ENCODE measurements at regions not wholly inside any gene's neighbourhood (a gene's known extent, or its start where the extent isn't known, plus 50 kb on each side); places are given as distances from the start of the nearest gene placed in this dataset.

DNA sequence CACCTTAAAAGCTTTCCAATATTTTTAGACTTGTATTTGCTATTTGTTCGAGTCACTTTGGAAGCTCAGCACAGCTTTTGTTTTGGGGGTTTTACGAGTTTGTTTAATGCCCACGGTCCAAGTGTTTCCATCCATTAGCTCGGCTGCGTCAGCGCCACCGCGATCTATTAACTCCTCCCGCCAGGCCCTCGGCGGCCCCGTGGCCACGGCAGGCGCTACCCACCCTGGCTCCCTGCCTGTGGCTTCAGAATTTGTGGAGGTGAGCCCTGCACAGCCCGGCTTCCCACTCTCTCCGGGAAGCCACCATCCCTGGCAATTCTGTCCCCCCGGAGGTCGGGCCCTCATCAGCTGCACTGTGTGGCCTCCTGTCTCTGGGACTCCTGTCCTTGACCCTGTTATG is 648.5 kb downstream of the BRD1 start:
- TF ChIP-seq, protein P1, sequence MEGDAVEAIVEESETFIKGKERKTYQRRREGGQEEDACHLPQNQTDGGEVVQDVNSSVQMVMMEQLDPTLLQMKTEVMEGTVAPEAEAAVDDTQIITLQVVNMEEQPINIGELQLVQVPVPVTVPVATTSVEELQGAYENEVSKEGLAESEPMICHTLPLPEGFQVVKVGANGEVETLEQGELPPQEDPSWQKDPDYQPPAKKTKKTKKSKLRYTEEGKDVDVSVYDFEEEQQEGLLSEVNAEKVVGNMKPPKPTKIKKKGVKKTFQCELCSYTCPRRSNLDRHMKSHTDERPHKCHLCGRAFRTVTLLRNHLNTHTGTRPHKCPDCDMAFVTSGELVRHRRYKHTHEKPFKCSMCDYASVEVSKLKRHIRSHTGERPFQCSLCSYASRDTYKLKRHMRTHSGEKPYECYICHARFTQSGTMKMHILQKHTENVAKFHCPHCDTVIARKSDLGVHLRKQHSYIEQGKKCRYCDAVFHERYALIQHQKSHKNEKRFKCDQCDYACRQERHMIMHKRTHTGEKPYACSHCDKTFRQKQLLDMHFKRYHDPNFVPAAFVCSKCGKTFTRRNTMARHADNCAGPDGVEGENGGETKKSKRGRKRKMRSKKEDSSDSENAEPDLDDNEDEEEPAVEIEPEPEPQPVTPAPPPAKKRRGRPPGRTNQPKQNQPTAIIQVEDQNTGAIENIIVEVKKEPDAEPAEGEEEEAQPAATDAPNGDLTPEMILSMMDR (conservative IDR thresholded peaks at IDR 0.05; ENCODE audit: low read depth in 2 of 2), result no peak
- TF ChIP-seq EZH2phosphoT487 (IDR thresholded peaks at IDR 0.05; ENCODE audit: unreplicated experiment), result no peak
- TF ChIP-seq POLR2AphosphoS5 (IDR thresholded peaks at IDR 0.05; ENCODE audit: low read depth), result no peak
- TF ChIP-seq EZH2 (IDR thresholded peaks at IDR 0.05; ENCODE audit: low read depth, unreplicated experiment), result no peak
- TF ChIP-seq STAT1 (IDR thresholded peaks at IDR 0.05; ENCODE audit: unreplicated experiment), result no peak
- no peak for TF ChIP-seq ETS1 (IDR thresholded peaks at IDR 0.05)
- no peak for TF ChIP-seq ZNF114 (CRISPR knock-in tag; IDR thresholded peaks at IDR 0.05)
- TF ChIP-seq REST (IDR thresholded peaks at IDR 0.05; ENCODE audit: unreplicated experiment), result no peak
- TF ChIP-seq CREB1 (CRISPR knock-in tag; IDR thresholded peaks at IDR 0.05; ENCODE audit: low read depth), result no peak

Data from GM23338 (cell line).